ENCODE measurements at regions not wholly inside any gene's neighbourhood (a gene's known extent, or its start where the extent isn't known, plus 50 kb on each side); places are given as distances from the start of the nearest gene placed in this dataset.

- H3K4me1 ChIP-seq = no peaks in the 10 kb centered on the region
- H3K9me3 ChIP-seq = no peaks in the 10 kb centered on the region
- intact Hi-C loops (cut with DNase I) = no loop called here
- no peak for TF ChIP-seq POLR2A (IDR thresholded peaks at IDR 0.05)
- TF ChIP-seq CTCF (IDR thresholded peaks at IDR 0.05) = no peak
- no peaks in the 10 kb centered on the region for H3K27me3 ChIP-seq
- H3K36me3 ChIP-seq = no peaks in the 10 kb centered on the region
- no peak for DNase-seq
- no peak overlapping the region for H3K4me3 ChIP-seq (replicated peaks in 1 of 3)
- WGBS, 2 donors = 70 to 78% methylated on average over 6 of the region's 6 CpGs
- H3K27ac ChIP-seq = no peak overlapping the region
These were observed 335.6 kb downstream of the ZSWIM6 start for GRCh38 chr5:61667525-61668218.

DNA sequence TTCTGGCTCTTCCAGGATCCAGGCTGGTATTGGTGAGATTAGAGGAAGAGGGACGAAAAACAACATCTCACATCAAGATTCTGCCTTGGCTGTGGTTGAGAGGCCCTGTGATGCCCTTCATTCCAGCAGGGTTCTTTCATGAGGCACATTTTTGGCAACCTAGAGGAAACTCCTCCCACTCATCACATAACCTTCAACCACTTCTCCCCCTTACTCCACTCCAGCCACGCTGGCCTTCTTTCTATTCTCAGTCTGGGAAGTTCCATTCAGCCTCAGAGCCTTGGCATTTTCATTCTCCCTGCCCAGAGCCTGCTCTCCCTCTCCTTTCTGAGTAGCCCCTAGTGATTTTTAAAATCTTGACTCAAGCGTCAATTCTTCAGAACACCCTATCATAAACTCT lies 337.5 kb downstream of the ZSWIM6 start:
- H3K36me3 ChIP-seq = no peaks in the 10 kb centered on the region
- intact Hi-C loops (cut with DNase I) = no loop called here
- no peaks in the 10 kb centered on the region for H3K27me3 ChIP-seq
- TF ChIP-seq POLR2A (IDR thresholded peaks at IDR 0.05) (no peak), CTCF (IDR thresholded peaks at IDR 0.05) (no peak)
- no peak for DNase-seq
- H3K27ac ChIP-seq = no peak overlapping the region
- no peaks in the 10 kb centered on the region for H3K9me3 ChIP-seq
- H3K4me3 ChIP-seq (replicated peaks in 1 of 3) = no peak overlapping the region
- H3K4me1 ChIP-seq = peaks cover 0 to 3% of the 10 kb centered on the region in 2 donors
- 77 to 78% methylated on average over 3 of the region's 3 CpGs for WGBS, 2 donors

DNA sequence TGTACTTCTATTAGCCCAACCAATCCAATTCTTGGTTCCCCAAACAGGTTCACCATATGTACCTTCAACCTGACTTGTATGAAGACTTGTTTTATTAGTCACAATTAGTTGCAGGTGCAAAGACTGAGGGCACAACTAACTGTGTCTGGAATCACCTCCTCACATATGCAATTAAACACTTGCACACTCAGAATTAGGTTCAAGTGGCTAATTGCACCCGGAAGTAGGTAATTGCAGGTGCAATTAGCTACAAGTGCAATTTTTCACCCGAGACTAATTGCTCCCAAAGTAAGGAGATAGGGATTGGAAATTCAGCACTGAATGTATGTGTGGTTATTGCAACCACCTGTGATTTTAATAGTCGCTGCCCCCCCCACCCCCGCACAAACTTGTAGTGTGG lies 338.9 kb downstream of the ZSWIM6 start:
- no peak for DNase-seq
- Histone ChIP-seq H3K27ac (no peak overlapping the region), H3K4me1 (peaks cover 0 to 3% of the 10 kb centered on the region in 2 donors), H3K36me3 (no peaks in the 10 kb centered on the region), H3K4me3 (replicated peaks in 1 of 3) (no peak overlapping the region), H3K27me3 (no peaks in the 10 kb centered on the region), H3K9me3 (no peaks in the 10 kb centered on the region)
- TF ChIP-seq POLR2A (IDR thresholded peaks at IDR 0.05) (no peak), CTCF (IDR thresholded peaks at IDR 0.05) (no peak)
- 91 to 95% methylated on average over 4 of the region's 4 CpGs for WGBS, 2 donors
- intact Hi-C loops (cut with DNase I) = no loop called here

GRCh38 chr5:61673007-61673735 lies 341.1 kb downstream of the ZSWIM6 start:
- Histone ChIP-seq H3K4me3 (replicated peaks in 1 of 3) (no peak overlapping the region), H3K4me1 (peaks cover 0 to 3% of the 10 kb centered on the region in 2 donors), H3K27ac (no peak overlapping the region), H3K36me3 (no peaks in the 10 kb centered on the region), H3K9me3 (no peaks in the 10 kb centered on the region), H3K27me3 (no peaks in the 10 kb centered on the region)
- WGBS, 2 donors = 85 to 87% methylated on average over 9 of the region's 9 CpGs
- intact Hi-C loops (cut with DNase I) = no loop called here
- no peak for TF ChIP-seq CTCF (IDR thresholded peaks at IDR 0.05)
- no peak for TF ChIP-seq POLR2A (IDR thresholded peaks at IDR 0.05)
- DNase-seq = no peak

- no peak overlapping the region for H3K27ac ChIP-seq
- no peak for DNase-seq
- WGBS, 2 donors = 85 to 86% methylated on average over 4 of the region's 4 CpGs
- peaks cover 0 to 3% of the 10 kb centered on the region in 2 donors for H3K4me1 ChIP-seq
- no peaks in the 10 kb centered on the region for H3K9me3 ChIP-seq
- H3K36me3 ChIP-seq = no peaks in the 10 kb centered on the region
- H3K4me3 ChIP-seq (replicated peaks in 1 of 3) = no peak overlapping the region
- H3K27me3 ChIP-seq = no peaks in the 10 kb centered on the region
- intact Hi-C loops (cut with DNase I) = no loop called here
- no peak for TF ChIP-seq CTCF (IDR thresholded peaks at IDR 0.05)
- no peak for TF ChIP-seq POLR2A (IDR thresholded peaks at IDR 0.05)
These were observed 342.3 kb downstream of the ZSWIM6 start for GRCh38 chr5:61674378-61674777.
